Fibroblast of the conjunctiva (primary cell): ENCODE measurements at regions not wholly inside any gene's neighbourhood (a gene's known extent, or its start where the extent isn't known, plus 50 kb on each side); places are given as distances from the start of the nearest gene placed in this dataset.

ENCODE experiments used
- DNase-seq: peaks from one replicate; pipeline ENCODE4 v3.0.0-alpha.2; 2010; ENCODE audit warnings: low read depth

- no peak for DNase-seq
Observed at GRCh38 chr10:56844978-56845529, 484.0 kb upstream of the ZWINT start.

DNA sequence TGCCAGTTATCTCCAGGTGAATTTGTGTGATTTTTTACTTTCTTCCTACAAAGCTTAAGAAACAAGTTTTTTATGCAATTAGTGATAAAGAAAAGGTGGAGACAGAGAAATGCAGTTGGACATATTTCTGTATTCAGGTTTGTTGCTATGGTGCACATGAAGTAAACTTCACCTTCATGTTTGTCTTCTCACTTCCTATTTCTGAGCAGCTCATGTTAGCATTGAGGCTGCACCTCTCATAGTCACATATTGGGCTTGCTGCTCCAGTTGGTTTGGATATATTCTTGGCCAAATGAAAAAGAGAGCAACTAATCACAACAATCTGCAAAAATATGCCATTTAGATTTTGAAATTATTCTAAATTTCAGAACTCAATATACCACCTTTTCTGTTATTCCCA, 475.6 kb upstream of the ZWINT start:
- no peak for DNase-seq

GRCh38 chr10:56831681-56832080, 470.6 kb upstream of the ZWINT start:
- no peak for DNase-seq

- no peak for DNase-seq
Observed at GRCh38 chr10:56823849-56824248, 462.8 kb upstream of the ZWINT start.

- no peak for DNase-seq
Observed at GRCh38 chr10:56805022-56805421, 444.0 kb upstream of the ZWINT start.

DNA sequence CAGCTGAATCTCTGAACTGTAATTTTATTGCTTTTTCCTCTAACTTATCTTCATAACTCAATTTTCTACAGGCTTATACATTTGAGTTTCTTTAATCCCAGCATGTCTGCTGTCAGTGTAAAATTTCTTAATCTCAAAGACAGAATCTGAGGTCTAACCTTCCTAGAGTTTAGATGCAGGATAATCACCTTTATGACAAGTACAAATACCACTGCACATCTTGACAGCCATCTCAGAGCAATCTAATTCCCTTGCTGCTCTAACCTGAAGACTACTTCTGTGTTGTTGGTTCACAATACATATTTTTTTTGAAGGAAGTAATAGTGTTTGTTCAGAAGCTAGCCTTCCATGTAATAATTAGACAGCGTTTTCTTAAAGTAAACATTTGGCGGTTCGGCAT, 424.2 kb upstream of the ZWINT start:
- DNase-seq, result no peak

- DNase-seq, result no peak
Observed at GRCh38 chr10:56782503-56782902, 421.4 kb upstream of the ZWINT start.

- no peak for DNase-seq
Observed at GRCh38 chr10:56771343-56771742, 410.3 kb upstream of the ZWINT start.

GRCh38 chr10:56763090-56763489, 402.0 kb upstream of the ZWINT start:
- no peak for DNase-seq

- no peak for DNase-seq
Observed at GRCh38 chr10:56745490-56745889, 384.4 kb upstream of the ZWINT start.

DNA sequence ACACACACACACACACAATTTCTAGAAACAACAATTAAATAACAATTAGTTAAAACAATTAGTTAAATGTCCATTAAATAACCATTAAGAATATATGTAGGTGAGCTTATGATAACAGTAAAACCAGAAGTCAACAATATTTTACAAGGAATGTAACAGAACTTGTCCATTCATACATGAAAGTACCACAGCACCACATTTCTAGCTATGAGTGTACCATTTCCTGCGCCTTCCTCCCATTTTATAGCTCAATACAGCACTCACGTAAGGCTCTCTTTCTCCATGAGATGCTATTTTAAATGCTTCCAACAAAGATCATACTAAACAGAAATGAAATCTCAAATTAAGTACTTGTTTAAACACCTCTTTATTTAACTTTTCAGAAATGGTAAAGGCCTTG, 367.3 kb upstream of the ZWINT start:
- no peak for DNase-seq

- no peak for DNase-seq
Observed at GRCh38 chr10:56722912-56723311, 361.9 kb upstream of the ZWINT start.

- DNase-seq, result no peak
Observed at GRCh38 chr10:56715262-56715661, 354.2 kb upstream of the ZWINT start.

DNA sequence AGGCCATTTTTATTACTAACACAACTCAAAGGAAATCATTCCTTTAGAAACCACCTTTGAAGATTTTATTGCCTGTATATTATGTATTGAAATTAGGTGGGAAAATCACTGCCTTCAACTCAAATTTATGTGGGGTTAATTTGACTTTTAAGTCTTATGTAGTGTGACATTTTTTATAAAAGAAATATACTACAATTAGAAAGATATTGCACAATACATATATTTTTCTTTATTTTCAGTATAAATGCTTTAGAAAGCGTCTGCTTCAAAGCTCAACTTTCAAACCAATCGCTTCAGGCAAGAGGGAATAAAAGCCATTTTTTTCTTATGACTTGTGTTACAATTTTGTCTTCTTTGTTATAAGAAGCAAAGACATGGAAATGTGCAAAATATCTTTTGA, 337.4 kb upstream of the ZWINT start:
- no peak for DNase-seq

DNA sequence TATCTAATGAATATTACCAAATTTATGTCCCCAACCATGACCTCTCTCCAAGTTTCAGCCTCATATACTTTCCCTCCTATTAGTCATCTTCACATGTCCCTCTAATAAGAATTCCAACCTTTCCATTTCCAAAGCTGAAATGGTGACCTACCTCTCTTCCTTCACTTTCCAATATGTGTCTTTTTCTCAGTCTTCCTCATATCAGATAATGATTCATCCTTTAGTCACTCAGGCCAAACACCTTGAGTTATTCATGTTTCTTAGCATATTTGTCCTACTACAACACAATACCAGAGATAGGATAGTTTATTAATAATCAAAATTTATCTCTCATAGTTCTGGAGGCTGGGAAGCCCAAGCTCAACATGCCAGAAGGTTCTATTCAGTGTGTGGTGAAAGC, 318.5 kb upstream of the ZWINT start:
- no peak for DNase-seq

GRCh38 chr10:56662765-56663447, 301.8 kb upstream of the ZWINT start:
- DNase-seq, result no peak

- no peak for DNase-seq
Observed at GRCh38 chr10:56653289-56653688, 292.2 kb upstream of the ZWINT start.

DNA sequence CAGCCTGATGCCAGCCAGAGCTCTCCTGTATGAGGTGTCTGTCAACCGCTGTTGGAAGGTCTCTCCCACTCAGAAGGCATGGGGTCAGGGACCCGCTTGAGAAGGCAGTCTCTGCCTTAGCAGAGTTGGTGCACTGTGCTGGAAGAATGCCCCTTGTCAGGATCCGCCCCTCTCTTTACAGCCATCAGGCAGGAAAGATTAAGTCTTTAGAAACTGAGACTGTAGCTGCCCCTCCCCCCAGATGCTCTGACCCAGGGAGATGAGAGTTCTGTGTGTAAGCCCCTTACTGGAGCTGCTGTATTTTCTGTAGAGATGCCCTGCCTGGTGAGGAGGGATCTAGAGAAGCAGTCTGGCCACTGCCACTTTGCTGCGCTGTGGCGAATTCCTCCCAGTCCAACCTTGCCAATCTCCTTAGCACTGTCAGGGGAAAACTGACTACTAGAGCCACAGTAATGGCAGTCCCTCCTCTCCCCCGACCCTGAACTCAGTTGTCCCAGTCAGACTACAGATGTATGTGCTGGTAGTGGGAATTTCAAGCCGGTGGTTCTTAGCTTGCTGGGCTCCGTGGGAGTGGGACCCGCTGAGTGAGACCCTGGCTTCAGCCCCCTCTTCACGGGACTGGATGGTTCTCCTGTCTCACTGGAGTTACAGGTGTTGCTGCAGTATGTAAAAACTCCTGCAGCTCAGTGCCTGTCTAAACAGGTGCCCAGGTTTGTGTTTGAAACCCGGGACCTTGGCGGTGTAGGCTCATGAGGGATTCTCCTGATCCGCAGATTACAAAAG, 285.5 kb upstream of the ZWINT start:
- no peak for DNase-seq

DNA sequence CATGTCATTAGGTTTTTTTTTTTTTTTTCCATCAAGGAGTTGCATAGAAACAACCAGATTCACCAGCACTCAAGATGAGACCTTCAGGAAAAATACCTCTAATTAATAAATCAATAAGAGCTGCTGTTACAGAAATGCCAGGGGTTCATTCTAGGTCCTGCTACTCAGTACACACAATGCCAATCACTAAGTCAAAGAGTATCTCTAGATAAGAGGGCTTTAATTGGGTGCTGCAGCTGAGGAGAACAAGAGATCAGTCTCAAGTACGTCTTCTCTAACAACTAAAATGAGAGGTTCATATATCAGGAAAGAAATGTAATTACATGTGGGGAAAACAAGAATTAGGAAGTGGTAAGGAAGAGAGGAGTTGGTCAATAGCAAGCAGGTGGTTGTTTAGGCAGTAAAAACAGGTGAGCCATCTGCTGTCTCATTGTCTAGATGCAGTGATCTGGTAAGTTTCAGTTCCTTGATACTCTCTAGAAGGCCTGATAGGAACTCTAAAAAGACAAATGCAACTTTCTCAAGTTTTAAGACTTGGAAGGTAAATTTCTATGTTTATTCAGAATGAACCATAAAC, 272.9 kb upstream of the ZWINT start:
- DNase-seq, result no peak

GRCh38 chr10:56632537-56632936, 271.5 kb upstream of the ZWINT start:
- no peak for DNase-seq

- no peak for DNase-seq
Observed at GRCh38 chr10:56624082-56624481, 263.0 kb upstream of the ZWINT start.

DNA sequence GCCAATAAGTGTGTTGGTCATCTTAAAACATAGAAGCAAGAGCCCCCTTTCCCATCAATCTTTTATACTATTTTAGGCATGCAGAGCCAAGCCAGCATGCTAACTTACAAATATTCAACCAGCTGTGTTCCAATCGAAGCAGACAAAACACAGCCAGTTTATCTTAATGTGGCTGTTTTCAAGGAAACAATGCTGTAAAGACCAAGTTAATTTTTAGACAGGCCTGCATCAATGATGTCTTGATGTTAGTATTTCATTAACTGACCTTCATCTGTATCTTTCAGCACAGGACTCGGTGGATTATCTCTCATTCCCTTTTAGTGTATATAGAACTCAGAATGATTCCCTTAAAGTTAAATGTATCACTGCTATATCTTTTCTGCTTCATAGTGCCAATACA, 262.0 kb upstream of the ZWINT start:
- DNase-seq, result no peak

DNA sequence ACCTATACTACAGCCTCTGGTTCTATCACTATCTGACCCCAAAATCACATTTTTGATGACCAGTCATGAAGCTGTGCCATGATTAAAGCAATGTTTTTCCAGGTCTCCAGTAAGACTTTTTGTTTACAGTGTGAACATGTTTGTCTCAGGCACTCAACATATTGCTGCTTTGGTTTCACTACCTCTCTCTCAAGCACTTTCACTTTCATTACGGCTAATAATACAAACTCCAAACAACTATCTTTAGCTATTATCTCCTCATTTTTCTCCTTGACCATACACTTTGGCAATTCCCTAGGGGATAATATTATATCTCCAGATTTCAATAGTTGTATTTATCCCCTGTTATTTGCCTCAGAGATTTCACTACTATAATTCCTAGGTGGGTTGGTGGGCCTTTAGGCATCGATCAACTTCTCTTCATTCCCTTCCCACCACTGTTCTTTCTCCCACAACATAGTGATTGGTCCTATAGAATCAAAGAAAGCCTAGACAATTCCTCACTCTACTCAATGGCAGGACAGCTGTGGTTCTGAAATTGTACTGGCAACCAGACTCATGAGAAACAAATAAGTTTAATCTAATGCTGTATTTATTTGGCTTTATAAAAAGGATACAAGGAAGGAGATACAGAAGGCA, 261.4 kb upstream of the ZWINT start:
- DNase-seq, result no peak
